GM21360 (cell line): ENCODE measurements at regions not wholly inside any gene's neighbourhood (a gene's known extent, or its start where the extent isn't known, plus 50 kb on each side); places are given as distances from the start of the nearest gene placed in this dataset.
"Not testable (repeated sequence)": the region's sequence is repeated elsewhere in the genome, so short reads cannot be mapped to it uniquely, and the experiment has no call there.

ENCODE experiments used
- ATAC-seq: cut with Tn5 transposase; IDR thresholded peaks from one replicate; pipeline ENCODE4 v1.9.1; 2021; ENCODE audit warnings: mild to moderate bottlenecking, moderate library complexity; ENCODE audit not compliant: unreplicated experiment

DNA sequence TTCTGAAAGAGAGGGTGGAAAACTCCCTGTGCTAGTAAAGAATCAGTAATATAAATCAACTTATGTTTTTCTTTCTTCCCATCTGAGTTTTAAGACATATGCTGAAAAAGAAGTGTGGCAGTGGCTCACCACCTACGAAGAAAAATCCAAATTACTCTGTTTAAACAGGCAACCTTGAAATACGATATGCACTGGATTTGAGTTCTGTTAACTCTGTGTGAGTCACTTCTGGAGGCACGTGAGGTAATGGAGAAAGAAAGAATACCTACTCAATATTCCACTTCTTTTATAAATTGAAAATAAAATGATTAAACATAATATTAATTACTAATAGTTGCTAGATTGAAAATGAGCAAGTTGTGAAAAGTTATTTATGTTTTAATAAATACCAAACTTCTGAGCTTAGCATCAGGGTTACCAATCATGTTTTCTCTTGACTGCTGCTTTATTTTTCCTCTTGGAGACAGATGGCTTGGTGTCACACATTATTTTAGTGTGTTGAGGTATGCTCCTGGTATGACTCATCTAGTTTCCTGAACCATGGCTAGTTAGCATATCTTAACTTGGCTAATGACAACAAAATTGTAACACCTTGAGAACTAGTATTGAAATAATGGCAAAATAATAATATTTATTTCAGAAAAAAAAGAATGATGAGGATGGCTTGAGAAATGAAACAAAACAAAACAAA is 1705.5 kb upstream of the PIK3C3 start:
- ATAC-seq: no peak

DNA sequence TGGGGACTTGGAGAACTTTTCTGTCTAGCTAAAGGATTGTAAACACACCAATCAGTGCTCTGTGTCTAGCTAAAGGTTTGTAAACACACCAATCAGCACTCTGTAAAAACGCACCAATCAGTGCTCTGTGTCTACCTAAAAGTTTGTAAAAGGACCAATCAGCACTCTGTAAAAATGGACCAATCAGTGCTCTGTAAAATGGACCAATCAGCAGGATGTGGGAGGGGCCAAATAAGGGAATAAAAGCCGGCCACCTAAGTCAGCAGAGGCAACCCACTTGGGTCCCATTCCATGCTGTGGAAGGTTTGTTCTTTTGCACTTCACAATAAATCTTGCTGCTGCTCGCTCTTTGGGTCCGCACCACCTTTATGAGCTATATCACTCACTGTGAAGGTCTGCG is 1709.4 kb upstream of the PIK3C3 start:
- not testable (repeated sequence) for ATAC-seq

DNA sequence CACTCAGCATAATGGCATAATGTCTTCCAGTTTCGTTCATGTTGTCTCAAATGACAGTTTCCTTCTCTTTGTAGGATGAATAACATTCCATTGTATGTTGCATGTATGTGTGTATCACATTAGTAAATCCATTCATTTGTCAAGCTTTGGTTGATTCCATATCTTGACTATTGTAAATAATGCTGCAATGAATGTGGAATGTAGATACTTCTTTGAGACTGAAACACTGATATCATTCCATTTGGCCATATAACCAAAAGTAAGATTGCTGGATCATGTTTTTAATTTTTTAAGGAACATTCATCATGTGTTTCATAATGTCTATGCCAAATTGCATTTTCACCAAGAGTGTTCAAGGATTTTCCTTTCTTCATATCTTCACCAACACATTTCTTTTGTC is 1711.4 kb upstream of the PIK3C3 start:
- ATAC-seq: no peak

DNA sequence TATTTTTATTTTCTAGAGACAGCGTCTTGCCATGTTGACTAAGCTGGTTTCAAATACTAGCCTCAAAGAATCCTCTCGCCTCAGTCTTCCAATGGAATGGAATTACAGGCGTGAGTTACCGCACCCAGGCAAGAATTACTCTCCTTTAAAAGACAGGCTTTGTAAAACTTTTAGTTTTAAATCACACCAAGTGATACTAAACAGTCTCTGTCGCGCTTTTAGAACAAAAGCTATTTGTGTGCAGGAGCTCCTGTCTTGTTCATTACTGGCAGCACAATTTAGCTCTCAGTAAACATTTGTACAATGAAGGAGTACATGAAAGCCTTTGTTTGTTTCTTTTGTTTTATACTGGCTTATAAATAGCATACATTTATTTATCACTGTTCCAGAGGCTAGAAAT is 1719.2 kb upstream of the PIK3C3 start:
- ATAC-seq: no peak

DNA sequence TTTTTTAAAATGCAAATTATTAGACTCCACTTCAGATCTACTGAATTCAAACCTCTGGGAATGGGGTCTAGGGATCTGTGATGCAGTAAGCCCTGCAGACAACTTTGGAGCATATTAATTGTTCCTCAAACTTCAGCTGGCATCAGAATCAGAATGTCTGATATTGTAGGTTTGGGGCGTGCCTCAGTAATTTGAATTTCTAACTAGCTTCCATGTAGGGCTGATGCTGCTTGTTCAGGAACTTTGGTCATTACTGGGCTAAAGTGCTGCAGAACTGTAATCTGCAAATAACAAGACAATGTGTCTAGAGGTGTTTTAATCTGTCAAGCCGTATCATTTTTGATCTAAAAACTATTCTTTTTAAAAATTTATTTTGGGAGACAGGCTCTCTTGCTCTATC is 1719.7 kb upstream of the PIK3C3 start:
- no peak for ATAC-seq

DNA sequence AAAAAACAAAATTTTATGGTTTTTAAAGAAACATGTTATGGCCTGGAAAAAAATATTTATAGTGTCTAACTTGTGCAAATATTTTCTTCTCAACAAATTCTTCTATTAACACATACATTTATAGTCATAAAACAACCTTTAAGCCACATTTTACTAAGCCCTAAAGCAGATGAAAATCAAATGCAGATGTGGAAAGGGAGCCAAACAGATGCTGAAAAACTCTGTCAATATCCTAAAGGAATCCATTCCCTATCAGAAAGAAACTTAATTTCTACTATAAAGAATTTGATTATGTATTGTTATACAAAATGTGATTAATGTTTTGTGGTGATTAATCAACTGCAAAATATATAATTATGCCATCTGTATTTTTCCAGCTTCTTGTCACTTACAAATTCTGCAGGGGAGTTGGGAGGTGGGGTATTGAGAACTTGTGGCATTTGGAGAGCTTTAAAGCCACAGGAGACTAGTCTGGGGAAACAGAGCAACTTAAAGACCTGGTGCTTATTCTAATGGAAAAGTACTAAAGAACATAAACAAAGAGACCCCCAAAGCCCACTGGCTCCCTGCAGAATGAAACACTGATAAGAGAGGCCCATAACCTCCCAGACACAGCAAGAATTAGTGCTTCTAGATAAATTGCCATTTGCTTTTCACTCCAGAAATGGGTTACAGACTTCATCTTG is 1721.0 kb upstream of the PIK3C3 start:
- ATAC-seq: no peak

DNA sequence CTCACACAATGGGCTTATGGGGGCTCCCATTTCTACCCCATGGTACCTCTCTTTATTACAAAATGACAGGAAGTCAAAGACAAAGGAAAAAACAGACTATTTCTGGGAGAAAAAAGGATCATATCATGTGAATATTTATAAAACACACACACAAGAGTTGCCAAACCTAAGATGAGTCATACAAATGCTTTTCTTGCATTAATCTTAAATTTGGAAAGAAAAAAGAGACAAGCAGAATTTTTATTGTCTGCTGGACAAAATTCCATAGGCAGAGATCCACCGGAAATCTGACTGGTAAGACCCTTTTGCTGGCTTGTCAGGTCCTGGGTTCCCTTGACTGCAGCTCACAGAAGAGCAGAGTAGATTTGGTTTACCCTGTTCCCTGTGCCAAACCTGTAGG is 1732.3 kb upstream of the PIK3C3 start:
- ATAC-seq: no peak

DNA sequence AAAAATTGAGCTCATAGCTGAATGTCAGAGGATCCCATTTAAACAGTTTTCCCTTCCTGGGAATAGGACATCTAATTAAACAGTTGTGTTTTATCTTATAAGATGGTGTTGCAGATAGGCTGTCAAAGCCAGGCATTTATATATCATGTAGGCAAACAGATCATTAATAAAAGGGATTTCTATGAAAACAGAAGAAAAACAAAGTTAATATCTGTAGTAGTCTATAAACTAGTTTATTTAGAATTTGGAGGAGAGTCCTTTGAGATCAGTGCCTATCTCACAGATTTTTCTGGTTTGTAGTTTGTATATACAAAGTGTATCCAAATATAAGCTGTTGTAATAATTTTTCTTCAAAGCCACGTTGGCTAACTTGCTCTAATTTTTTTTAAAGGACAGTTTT is 1738.2 kb upstream of the PIK3C3 start:
- no peak for ATAC-seq

DNA sequence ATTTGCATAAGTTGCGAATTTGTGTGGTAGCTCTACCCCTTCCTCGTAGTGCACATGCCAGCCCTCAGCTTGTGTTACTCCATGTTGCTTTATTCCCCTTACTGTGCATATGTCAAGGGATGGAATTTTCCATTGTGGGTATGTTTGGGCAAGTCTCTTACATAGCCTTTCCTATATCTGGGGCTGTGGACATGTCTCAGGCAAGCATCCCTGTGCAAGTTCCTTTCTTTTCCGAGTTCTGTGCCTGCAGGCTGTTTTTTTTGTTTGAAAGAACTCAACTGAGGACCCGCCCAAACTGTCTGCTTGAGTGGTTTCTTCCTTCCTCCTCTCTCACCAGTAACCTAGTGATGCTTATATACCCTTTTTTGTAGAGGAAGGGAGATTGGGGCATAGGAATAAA is 1739.1 kb upstream of the PIK3C3 start:
- no peak for ATAC-seq

DNA sequence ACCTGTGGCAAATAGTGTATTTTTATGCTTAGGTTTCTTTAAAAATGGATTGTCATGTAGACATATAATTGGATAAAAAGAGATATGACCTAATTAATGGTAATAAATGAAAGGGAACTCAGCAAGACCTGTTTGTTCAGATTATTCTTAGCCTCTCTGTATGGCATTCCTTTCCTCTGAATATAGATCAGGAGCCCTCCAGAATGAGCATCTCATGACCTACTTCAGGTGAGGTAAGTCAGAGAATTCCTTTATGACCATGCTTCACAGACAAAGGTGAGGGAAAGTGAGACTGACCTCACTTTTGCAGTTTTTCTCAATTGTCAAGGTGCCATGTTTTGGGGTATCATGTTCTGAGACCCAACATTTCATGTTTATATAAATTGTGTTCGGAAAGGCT is 1744.3 kb upstream of the PIK3C3 start:
- ATAC-seq: no peak

DNA sequence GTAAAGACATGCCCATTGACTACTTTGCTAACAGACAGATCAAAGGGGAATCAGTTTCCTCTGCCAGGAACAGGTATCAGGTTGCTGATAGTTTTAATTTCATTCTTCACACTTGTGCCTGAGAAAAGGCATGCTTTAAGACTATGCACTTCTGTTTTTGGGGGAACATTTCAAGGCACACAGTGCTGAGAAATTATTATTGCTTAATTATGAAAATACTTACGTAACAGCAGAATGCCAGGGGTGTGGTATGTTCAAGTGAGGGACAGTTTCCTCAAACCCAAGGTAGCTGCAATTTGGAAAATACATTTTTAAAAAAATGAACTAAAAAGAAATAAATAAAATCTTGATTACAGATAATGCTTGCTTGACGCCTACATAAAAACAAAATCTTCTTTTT is 1746.1 kb upstream of the PIK3C3 start:
- no peak for ATAC-seq

DNA sequence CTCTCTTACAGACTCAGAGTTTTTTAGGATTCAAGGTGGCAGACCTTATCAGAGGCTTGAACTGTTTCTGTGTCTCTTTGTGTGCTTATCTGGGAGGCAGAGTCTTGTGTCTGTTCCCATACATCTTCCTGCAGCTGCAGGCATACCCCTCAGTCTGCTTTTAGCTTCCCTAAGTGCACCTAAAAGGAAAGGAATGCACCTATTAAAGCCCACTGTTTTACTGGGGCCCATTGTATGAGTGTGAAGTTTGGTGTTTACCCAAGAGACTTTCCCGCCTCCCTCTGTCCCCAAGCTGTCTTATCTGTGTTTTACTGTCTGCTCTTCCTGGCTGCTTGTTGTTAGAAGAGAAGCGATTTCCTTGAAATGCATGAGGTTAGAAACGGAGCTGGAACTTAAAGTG is 1757.3 kb upstream of the PIK3C3 start:
- no peak for ATAC-seq

DNA sequence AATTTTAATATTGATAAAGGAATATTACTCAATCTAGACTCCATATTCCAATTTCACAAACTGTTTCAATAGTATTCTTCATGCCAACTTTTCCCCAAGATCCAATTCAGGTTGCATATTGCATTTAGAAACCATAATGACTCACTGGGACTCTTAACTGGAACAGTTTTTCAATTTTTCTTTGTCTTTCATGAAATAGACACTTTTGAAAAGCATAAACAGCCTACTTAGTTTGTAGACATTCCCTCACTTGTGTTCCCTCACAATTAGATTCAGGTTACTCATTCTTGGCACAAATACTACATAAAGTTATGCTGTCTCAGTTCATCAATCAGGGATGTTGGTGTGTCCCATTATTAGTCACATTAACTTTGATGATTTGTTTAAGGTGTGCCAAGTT is 1768.4 kb upstream of the PIK3C3 start:
- no peak for ATAC-seq

DNA sequence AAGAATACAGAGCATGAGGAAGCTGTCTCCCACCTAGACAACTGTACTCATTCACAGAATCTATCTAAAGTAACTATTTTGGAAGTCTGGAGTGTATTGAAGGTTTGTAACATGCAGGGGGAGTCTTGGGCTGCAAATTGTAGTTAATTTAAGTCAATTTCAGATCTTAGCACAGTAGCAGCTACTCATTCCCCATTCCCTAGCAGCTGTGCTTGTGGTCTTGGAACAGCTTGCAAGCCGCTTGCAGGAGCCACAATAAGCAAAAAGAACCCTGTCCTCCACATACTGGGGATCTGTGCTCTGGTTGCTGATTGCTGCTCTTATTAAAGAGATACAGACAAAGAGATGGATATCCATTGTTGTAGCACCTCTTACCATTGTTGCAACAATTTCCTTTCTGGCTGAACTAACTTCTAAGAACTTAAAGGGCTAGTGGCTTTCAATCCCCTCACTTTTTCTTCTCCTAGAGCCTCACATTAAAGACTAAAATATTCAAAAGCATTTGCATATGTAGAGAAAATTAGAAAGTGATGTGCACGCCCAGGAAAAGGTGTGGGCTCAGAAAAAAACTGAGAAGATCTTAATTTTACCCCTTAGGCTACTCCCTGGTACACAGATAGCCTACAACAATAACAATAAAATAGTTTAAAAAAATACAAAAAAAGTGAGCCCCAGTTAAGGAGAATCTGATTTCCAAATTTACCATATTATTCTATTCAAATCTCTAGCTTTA is 1775.1 kb upstream of the PIK3C3 start:
- ATAC-seq: no peak

DNA sequence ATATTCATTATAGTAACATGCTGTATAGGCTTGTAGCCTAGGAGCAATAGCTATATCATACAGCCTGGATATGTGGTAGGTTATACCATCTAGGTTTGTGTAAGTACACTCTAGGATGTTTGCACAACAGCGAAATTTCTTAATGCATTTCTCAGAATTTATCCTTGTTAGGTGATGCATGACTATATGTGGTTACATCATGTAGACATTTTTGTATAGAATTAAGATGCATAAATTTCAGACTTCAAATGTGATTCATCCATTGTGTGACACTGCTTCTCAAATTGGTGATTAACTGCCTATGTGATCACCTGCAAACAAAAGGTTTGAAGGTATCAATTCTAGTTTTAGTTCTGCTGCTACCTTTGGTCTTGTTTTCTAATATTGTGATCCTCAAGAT is 1787.0 kb upstream of the PIK3C3 start:
- ATAC-seq: no peak

DNA sequence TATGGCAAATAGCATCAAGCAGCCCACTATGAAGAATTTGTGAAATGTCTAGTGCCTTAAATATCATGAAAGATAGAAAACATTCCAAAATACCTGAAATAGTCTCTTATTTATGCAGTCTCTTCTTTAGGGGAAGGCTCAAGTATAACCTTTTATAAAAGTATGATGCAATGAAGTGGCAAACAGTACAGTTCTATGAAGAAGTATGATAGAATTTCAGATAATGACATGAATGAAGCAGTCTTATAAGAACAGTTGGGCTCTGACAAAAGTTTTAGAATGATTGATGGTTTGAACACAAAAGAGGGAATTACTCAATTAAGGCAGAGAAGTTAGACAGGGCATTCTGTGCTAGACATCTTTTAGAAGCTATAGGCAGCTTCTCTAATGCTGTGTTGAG is 1791.8 kb upstream of the PIK3C3 start:
- ATAC-seq: no peak

DNA sequence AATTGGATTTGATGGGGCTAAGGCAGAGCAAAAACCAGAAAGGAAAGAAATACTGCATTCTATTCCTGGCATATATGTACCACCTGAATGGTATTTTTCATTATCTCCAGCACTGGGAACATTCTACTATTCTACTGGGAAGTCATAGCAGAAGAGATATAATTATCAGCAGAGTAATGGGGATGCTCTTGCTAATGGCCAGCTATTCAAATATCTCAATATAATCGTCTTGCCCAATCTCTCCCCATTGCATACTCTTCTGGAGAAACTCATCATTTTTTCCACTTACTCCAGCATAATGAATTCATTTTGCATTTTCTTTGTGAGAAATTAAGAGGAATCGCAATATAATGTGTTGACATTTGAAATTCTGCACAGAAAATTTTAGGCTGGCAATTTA is 1794.7 kb upstream of the PIK3C3 start:
- ATAC-seq: no peak

DNA sequence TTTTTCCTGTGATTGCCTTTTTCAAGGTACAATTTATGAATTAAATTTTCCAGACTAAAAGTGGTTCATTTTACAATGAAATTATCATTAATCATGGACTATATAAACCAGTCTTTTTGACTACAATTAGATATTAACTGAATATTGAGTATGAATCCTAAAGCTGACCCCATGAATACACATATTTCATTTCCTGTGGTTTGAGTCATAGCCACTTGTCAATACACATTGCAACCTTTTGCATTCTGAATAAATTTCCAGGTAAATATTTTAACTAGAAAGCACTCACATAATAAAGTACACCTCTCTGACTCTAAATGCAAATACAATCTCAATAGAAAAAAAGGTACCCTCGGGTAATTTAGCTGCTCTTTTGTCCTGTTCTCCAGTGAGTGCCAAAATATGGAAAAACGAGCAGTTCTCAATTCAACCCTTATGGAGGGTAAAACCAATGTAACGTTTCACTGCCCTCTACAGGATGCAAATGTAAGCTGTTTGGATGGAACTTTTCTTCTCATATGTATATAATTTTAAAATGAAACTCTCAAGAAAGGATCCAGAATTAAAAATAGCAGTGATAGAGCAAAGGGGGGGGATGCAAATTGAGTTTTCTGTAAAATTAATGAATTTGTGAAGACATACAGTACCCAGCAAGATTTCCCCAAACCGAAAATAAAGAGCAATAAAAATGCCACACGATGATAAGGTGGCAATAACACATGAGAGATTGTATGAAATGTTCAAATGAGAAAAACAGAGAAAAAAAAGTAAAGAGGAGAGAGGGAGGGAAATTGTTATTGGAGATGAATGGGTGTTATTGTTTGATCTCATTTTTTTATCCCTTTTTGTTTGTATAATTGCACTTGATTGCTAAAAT is 1795.7 kb upstream of the PIK3C3 start:
- no peak for ATAC-seq

DNA sequence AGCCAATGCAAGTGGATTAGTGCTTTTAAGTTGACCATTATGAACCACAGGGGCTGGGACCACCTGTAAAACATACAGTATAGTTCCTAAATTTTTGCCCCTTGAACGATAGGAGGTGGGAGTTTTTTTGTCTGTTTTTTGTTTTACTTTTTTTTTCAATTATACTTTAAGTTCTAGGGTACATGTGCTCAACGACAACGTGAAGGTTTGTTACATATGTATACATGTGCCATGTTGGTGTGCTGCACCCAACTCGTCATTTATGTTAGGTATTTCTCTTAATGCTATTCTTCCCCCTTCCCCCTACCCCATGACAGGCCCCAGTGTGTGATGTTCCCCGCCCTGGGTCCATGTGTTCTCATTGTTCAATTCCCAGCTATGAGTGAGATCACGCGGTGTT is 1797.9 kb upstream of the PIK3C3 start:
- no peak for ATAC-seq

DNA sequence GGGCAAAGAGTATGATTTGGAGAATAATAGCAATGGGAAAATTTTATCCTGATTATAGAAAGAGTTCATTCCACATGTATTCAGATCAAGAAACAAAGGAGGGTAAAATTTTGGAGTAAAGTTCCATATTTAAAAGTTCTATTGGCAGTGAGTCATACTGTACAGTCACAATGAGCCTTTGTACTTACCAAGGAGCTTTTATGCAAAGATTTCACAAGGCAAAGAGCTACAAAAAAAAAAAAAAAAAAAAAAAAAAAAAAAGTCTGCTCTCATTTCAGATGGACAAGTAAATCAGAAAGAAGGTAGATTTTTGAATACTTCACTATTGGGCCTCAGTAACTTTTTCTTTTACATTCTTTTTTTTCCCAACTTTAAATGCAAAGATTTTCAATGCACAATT is 1802.2 kb upstream of the PIK3C3 start:
- ATAC-seq: no peak

DNA sequence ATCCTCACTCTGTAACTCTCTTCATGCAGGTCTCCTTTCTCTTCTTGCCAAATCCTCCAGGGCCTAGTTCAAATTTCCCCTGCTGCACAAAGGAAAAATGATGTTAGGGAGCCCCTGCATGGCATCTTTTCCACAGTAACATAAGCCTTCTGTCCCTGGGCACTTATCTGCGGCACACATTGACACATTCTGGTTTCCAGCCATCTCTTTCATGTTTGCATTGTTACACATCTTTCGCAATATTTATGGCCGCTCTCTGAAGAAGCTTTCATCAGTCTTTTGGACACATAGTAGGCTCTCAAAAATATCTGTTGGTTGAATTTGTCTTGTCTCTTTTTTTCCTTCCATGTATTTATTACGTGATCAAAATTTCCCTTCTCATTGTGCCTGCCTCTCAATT is 1806.1 kb upstream of the PIK3C3 start:
- no peak for ATAC-seq
